Chondrocyte (in vitro differentiated cells): ENCODE measurements at regions not wholly inside any gene's neighbourhood (a gene's known extent, or its start where the extent isn't known, plus 50 kb on each side); places are given as distances from the start of the nearest gene placed in this dataset.
A peak's percentile ranks its signal among the peaks of the same experiment; 100 is the strongest.

Experiments used
- DNase-seq: peaks from one replicate; pipeline ENCODE4 v3.0.0; 2021; ENCODE audit warnings: mixed read lengths, low spot score
- H3K27ac Mint-ChIP-seq: one replicate; pipeline ENCODE4 v1.8.0; 2021; ENCODE audit warnings: mild to moderate bottlenecking, moderate library complexity, mixed read lengths; ENCODE audit not compliant: unreplicated experiment
- H3K27me3 Mint-ChIP-seq: 2 replicates; pipeline ENCODE4 v1.8.0; 2021; ENCODE audit warnings: low read depth, mixed read lengths
- H3K36me3 Mint-ChIP-seq: 2 replicates; pipeline ENCODE4 v1.8.0; 2021; ENCODE audit warnings: low read depth, mixed read lengths
- H3K4me1 Mint-ChIP-seq: 2 replicates; pipeline ENCODE4 v1.8.0; 2021; ENCODE audit warnings: low read depth, mild to moderate bottlenecking, mixed read lengths
- H3K4me3 Mint-ChIP-seq: one replicate; pipeline ENCODE4 v1.8.0; 2021; ENCODE audit warnings: mild to moderate bottlenecking, moderate library complexity, mixed read lengths; ENCODE audit not compliant: unreplicated experiment
- H3K9me3 Mint-ChIP-seq: 2 replicates; pipeline ENCODE4 v1.8.0; 2021; ENCODE audit warnings: low read depth, mixed read lengths
- CTCF ChIP-seq: fragments of 200-600 bp; sonication (generic); IDR thresholded peaks from 2 replicates; pipeline ENCODE4 v1.5.0; 2021; ENCODE audit warnings: antibody characterized with exemption, mild to moderate bottlenecking, moderate library complexity

- Mint-ChIP-seq H3K4me3 (no peak overlapping the region), H3K36me3 (no peaks in the 10 kb centered on the region), H3K27ac (no peak overlapping the region), H3K9me3 (peaks cover 3% of the 10 kb centered on the region), H3K27me3 (no peaks in the 10 kb centered on the region), H3K4me1 (no peaks in the 10 kb centered on the region)
- no peak for DNase-seq
- TF ChIP-seq CTCF: no peak
Observed at GRCh38 chr14:86602263-86602662, 1072.3 kb downstream of the FLRT2 start.

- no peak for DNase-seq
- Mint-ChIP-seq H3K4me1 (no peaks in the 10 kb centered on the region), H3K27me3 (no peaks in the 10 kb centered on the region), H3K27ac (no peak overlapping the region), H3K4me3 (no peak overlapping the region), H3K36me3 (no peaks in the 10 kb centered on the region), H3K9me3 (peaks cover 3% of the 10 kb centered on the region)
- no peak for TF ChIP-seq CTCF
Observed at GRCh38 chr14:86601813-86602212, 1071.9 kb downstream of the FLRT2 start.

GRCh38 chr14:86597279-86597678, 1067.3 kb downstream of the FLRT2 start:
- Mint-ChIP-seq H3K27ac (no peak overlapping the region), H3K4me3 (no peak overlapping the region), H3K27me3 (peaks cover 3% of the 10 kb centered on the region), H3K4me1 (no peaks in the 10 kb centered on the region), H3K9me3 (peaks cover 5% of the 10 kb centered on the region), H3K36me3 (no peaks in the 10 kb centered on the region)
- TF ChIP-seq CTCF: no peak
- no peak for DNase-seq

GRCh38 chr14:86596024-86596423, 1066.1 kb downstream of the FLRT2 start:
- Mint-ChIP-seq H3K4me3 (no peak overlapping the region), H3K9me3 (peaks cover 5% of the 10 kb centered on the region), H3K36me3 (no peaks in the 10 kb centered on the region), H3K27ac (no peak overlapping the region), H3K27me3 (peaks cover 4% of the 10 kb centered on the region), H3K4me1 (no peaks in the 10 kb centered on the region)
- TF ChIP-seq CTCF: no peak
- DNase-seq: no peak

GRCh38 chr14:86575141-86575540, 1045.2 kb downstream of the FLRT2 start:
- no peaks in the 10 kb centered on the region for H3K27me3 Mint-ChIP-seq

More at GRCh38 chr14:86575141-86575540, 1045.2 kb downstream of the FLRT2 start:
- Mint-ChIP-seq H3K9me3 (no peaks in the 10 kb centered on the region), H3K4me3 (no peak overlapping the region), H3K4me1 (peaks cover 20% of the 10 kb centered on the region), H3K27ac (peak overlapping the region; percentile 61), H3K36me3 (no peaks in the 10 kb centered on the region)
- TF ChIP-seq CTCF: no peak
- no peak for DNase-seq
